Inferior parietal cortex (tissue), 1 donor: ENCODE measurements at regions not wholly inside any gene's neighbourhood (a gene's known extent, or its start where the extent isn't known, plus 50 kb on each side); places are given as distances from the start of the nearest gene placed in this dataset.
"Not testable (repeated sequence)": the region's sequence is repeated elsewhere in the genome, so short reads cannot be mapped to it uniquely, and the experiment has no call there.

ENCODE experiments used
- DNase-seq: peaks from one replicate; pipeline ENCODE4 v3.0.0-alpha.2; 2016; ENCODE audit errors: extremely low spot score

DNA sequence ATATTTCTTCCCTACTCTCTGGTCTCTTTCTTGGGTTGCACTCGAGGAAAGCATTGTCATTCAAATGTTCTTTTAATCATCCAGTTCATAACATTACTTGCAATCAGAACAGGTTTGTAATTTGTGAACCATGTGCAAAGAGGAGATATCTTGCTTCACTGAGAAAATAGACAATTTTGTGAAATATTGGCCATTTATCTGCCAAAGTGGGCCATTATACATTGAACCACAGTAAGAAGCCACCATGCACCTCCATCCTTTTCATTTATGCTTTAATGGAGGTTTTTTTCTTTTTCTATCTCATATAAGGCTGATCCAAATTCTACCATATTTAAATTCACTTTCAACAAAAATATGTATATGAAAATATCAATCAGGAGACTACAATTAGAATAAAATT is 335.3 kb upstream of the AADAT start:
- DNase-seq: no peak

DNA sequence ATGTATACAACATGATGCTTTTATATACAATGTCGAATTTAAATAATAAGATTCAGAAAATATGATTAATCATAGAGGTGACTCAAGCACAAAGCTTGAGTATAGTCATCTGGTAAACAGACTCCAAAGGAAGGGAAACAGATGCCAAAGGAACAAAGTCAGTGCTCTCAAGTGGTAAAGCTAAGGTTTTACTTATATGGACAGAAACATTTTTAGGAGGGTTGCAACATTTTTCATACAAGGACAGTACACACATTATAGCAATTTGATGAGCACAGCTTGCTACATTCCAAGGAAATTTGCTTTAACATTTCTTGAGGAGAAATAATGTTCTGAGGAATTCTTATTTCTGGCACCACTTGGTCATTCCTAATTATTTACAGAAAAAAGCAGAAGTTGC is 333.4 kb upstream of the AADAT start:
- DNase-seq: no peak

DNA sequence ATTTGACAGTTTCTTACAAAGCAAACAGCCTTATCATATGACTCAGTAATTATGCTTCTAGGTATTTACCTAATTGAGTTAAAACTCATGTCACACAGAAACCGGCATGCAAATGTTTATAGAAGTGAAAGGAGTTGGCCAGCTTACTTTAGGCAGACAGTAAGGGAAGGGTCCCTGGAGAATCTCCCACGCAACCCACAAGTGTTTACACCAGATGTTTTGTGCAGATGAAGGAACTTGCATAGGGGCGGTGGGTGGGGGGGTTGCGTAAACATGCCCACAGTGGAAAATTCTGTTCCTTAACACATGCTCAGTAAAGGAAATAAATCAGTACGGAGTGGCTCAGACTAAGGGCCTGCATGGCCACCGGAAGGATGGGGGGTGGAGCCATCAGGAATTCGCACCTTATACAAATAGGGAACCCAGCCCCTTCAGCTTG is 330.5 kb upstream of the AADAT start:
- no peak for DNase-seq

DNA sequence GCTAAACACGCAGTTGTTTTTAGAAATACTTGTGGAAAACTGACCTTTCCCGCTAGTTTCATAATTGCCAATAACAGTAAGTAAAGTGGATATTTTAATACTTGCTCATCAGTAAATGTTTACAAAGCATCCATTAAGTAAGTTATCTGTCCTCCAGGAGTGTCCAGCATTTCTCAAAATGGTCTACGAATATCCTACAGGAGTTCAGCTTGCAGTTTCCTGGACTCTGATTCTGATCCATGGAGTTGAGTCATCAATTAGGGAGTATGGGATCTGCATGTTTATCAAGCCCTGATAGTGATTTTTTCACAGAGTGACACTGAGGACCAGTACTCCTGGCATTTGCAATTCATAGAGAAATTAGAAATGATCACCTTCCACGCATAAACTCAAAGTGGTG is 325.2 kb upstream of the AADAT start:
- no peak for DNase-seq

DNA sequence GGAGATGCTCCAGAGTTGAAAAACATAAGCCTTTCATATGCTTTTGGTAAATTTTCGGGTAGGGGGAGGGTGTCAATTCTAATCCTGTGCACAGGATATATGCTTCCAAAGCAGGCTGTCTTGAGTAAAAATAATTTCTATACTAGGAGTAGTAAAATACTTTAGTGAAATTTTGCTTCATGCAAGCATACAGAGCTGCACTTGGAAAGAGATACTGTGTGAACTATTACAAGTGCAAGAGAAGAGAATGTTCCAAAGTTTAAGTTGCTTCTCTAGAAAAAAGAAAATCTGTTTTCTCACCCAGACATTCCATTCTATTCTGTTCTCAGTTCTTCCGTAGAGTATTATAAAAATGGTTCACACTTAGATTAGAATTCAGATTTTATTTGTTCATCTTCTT is 324.6 kb upstream of the AADAT start:
- peak; percentile 20 for DNase-seq

DNA sequence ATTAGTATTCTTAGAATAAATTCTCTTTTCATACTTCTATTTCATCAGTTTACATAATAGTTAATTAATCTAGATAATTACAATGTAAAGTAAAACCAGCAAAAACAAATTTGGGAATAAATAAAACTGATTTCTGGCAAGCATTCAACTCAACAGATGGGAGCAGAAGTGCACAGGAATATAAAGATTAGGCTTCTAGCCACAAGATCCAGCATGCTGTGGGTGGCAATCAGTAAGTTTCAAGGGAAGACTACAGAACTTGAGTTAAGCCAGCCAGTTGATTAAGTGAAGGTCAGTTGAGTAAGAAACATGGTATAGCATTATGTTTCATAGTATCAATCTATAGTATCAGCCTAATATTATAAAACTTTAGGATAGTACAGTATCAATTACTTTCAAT is 324.2 kb upstream of the AADAT start:
- no peak for DNase-seq

DNA sequence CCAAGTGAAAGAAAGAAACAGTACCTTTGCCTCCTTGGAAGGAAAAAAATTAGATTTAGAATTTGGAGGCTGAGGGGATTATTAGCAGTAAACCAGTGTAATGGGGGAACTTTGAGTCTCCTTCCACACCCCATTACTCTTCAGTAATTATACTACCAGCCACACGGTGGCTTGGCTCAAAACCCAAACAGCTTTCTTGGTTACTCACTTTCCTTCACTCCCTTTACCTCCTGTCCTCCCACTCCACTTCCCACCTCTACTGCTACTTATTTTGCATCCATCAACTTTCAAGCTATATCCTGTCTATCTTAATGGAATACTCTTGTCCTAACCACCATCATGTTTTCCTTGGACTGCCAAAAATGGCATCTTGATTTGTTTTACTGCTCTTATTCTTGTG is 310.6 kb upstream of the AADAT start:
- no peak for DNase-seq

DNA sequence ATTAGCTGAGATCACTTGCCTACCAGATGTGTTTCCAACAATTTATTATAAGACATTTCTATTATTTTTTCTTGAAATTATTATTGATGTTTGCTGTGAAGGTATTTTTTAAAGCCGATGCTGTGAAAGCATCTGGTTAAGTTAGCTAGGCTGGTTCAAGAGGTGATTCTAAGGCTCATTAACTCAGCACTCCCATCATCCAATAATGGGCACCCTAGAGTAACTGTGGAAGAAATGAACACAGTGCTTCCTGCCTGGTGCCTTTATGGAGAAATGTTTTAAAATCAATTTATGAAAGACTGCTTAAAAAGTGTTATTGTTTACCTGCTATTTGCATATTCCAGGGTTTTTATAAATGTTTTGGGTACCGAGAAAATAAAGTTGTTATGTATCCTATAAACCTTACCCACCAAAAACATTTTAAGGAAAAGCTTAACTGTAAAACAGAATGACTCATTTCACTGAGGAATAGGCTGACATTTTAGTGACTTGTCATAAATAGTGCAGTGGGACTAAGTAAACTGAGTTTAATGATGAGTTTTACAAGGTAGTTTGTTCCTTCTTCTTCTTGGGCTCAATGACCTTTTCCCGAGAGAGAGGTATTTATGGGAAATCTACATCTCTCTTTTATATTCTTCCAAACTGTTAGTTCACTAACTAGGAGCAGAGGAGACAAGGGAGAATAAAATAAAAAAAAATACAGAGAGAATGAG is 310.0 kb upstream of the AADAT start:
- DNase-seq: no peak

DNA sequence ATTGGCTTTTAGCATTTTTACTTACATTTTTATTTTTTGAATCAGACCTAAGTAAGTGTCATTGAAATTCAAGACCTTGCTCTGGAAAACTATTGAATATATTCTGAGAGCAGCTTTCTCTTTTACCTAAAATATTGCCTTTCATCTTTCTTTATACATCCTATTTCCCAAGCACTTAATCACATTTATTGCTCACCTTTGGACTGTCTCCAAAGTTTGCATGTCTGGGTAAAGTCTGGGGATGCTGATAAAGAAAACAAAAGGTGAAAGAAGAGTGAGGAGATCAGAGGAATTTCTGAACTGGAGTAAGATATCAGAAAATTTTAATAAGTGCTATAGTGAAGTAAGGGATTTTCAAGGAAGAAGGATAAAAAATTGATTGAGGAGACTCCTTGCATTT is 308.5 kb upstream of the AADAT start:
- DNase-seq: no peak

DNA sequence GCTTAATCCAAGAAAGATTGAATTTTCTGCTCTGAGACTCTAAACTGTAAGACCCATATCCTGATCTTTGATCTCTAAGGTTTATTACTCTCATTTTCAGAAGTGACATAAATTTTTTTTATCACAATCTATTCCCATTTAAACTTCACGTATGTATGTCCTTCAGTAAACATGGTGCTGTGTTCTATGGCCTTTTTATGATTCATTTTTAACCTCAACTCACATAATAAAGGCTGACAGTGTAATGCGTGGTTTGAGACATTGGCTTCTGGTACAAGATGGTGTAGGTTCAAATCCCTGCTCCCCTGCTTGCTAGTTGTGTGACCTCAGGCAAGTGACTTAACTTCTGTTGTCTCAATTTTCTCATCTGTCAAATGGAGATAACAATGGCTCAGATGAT is 306.0 kb upstream of the AADAT start:
- DNase-seq: no peak

DNA sequence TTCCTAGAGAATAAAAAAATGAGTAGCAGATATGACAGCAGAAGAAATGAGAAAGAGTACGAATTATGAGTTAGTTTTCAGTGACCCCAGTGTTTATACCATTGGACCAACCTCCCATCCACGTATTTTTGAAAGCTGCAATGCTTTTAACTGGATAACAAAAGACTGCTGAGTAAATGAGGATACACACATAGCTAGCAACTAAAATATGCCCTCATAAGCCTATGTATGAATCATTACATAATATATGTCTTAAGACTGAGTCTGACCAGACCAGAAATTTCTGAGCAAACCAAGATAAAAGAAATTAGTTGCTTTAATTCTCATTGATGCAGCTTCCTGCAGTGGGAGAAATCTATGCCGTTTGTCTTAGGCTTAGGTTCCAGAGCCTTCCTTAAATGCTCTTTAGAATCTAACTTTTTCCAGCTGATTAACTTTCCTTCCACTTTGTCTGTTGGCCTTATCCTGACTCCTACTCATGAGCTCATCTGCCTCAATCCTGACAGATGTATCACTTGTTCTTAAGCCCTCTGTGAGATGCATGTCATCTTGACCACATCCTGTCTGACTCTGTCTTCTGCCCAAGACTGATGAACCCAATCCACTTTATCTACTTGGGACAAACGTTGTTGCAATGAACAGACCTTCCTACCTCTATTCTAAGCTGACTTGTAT is 301.4 kb upstream of the AADAT start:
- DNase-seq: no peak

DNA sequence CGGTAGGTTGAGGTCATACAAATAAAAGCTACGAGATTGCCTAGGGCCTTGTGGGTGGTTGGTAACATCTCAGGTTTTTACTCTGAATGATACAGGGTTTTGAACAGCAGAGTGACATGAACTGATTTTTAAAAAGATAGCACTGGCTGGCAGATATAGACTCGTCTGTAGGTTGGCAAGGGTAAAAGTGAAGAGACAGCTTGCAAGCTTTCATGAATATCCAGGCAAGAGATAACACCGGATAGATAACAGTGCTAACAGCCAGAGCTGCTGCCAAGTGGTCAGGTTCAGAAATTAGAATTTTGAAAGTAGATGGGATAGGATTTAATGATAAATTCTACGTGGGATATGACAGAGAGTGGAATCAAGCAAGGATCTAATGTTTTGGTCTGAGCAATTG is 299.7 kb upstream of the AADAT start:
- no peak for DNase-seq

DNA sequence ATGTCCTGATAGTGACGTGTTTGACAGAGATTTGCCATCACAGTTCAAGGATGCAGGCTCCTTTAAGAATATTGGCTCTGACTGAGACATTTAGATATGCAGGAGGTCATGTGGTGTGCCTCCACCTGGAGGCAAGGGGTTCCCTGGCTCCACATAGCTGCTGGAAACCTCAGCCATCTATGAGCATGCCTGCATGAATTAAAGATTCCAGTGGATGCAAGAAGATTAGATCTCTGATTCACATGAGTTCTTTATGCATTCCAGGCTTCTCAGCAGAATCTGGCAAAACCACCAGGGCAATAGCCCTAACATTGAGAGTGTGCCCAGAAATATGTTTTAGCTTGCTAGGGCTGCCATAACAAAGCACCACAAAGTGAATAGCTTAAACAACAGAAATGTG is 298.5 kb upstream of the AADAT start:
- DNase-seq: no peak

DNA sequence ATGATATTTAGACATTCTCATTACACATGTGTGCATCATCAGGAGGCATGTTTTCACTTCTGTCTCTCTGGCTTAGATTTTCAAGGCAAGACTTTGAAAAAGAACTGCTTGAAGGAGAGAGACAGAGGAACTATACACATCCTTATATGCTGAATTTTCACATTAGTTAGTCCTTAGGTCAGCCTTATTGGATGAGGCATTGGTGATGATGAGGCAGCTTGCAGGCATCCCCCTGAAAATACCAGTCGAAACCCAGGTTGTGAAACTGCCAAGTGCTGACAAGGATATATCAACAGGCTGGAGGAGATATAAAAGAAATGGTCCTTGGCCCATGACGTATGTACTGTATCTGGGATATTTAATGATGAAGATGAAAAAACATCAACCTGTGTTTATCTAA is 297.2 kb upstream of the AADAT start:
- no peak for DNase-seq

DNA sequence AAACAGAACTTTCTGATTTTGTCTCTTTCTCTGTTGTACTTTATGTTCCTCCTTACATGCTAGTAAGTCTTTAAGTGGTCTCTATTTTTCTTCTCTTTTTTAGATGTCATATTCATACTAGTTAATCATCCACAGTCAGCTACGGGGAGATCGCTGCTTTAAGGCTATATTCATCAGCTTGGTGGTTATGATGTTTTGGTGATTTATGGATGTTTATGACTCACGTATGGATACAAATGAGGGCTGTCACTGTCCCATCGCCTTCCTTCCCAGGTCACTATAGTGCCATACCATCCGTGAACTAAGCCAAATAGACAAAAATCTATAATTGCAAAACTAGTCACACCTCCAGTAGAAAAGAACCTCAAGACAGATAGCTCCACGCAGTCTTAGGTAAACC is 296.8 kb upstream of the AADAT start:
- no peak for DNase-seq

DNA sequence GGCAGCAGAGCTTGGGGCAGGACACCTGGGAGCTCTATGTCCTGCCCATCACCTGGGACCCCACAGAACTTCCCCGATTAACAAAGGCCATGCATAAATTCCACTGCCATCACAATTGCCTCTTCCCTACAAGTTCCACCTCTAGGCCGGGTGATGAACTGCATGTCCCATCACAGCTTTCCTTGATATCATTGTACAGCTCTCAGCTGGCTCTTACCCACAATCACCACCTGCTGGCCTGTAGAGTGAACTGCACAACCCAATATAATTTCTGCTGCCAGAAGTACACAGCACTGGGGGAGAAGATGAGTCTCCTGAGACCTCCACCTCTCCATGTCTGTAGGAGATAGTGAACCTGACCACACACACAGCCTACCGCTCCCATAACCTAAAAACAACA is 285.0 kb upstream of the AADAT start:
- no peak for DNase-seq

DNA sequence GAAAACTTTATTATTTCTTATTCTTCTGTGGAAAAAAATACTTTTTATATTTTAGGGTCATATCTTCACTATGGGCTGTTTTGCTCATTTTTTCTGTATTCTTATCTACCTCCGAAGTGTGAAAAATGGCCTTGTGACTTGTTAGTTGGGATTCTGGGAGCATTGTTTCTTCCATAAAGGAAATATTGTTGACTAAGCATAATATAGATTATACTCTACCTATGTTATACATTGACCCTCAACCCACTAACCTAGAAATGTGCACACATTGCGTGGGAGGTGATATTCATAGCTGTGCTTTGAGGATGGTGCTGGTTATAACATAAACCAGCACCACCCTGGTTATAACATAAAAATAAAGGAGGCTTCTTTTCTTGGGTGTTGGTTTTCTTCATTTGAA is 259.2 kb upstream of the AADAT start:
- DNase-seq: no peak

DNA sequence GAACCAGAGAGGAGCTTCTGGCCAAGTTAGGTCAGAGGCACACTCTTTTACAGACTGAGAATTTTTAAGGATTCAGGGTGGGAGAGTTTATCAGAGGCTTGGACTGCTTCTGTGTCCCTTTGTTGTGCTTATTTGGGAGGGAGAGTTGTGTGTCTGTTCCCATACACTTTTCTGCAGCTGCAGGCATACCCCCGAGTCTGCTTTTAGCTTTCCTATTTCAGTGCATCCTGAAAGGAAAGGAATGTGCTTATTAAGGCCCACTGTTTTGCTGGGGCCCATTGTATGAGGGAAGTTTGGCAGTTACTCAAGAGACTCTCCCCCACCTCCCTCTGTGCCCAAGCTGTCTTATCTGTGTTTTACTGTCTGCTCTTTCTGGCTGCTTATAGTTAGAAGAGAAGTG is 257.4 kb upstream of the AADAT start:
- DNase-seq: not testable (repeated sequence)

DNA sequence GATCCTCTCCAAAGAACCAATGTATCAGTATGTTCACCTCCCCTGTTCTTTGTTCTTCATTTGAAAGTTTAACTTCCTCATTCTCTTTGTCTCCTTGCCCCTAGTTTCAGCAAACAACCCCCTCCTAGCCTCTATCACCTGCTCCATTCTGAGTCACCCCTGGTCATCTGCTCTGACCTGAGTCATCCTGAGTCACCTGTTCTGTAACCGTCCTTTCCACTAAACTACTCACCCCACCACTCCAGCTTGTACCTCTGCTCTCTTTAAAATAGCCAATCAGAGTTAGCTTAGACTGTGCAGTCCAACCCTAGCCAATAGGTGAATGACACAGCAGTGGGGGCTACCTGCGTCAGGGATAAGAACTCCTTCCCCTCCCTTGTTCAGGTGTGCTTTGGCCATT is 249.8 kb upstream of the AADAT start:
- DNase-seq: no peak

DNA sequence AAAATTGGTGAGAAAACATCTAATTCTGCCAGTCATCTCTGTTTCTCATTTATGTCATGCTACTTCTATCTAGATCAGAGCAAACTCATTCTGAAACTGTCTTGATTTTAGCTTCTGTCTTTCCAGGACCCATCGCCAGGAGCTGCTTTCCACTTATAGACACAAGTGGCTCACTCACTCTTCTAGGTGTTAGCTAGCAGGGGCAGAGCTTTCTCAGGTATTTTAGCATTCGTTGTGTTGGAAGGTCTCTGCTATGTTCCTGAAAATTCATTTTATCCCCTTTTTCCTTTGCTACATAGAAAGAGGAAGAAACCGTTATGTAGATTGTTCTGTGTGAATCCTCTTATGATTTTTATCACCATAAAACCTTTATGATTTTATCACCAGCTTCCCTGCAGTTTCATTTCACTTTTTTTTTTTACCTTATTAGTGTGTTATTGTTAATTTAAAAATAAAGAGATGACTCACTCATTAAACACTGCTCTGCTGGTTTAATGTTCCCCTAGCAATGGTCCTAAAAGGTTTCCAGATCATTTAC is 246.6 kb upstream of the AADAT start:
- DNase-seq: no peak

DNA sequence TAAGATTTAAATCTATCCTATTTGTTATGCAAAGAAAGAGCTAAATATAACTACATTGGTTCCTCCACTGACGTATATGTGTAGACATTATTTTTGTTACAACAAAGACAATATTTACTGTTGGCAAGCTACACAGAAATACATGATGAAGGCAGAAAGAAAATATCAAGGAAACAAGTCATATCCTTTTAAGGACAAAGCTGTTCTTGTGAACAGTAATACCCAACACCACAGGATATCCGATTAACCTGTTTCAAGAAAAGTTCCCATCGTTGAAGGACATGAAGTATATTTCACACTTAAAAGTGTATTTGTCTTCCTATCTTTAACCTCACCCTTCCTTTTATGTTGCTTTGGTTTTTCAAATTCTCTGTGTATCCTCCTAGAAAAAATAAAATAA is 235.8 kb upstream of the AADAT start:
- DNase-seq: no peak

DNA sequence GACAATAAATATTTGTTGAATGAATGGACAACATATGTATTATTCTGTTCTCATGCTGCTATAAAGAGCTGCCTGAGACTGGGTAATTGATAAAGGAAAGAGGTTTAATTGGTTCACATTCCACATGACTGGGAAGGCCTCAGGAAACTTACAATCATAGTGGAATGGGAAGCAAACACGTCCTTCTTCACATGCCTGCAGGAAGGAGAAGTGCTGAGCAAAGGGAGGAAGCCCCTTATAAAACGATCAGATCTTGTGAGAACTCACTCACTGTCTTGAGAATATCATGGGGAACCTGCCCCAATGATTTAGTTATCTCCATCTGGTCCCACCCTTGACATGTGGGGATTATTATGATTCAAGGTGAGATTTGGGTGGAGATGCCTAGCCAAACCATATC is 233.9 kb upstream of the AADAT start:
- DNase-seq: no peak

DNA sequence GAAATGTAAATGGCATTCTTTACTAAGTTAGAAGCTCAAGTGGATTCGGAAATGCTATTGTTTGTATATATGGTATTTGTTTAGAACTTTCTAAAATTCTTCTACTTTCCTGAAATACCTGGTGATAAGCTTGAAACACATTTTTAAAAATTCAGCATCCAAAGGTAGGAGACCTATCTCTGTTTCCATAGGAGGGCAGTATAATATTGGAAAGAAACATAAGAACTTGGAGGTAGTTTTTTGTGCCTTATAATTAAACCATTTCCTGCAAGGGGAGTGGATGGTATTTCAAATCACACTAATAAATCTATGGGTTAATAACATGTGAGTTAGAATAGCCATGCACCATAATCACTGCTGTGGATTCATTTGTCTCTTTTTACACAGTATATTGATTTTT is 217.4 kb upstream of the AADAT start:
- DNase-seq: no peak

DNA sequence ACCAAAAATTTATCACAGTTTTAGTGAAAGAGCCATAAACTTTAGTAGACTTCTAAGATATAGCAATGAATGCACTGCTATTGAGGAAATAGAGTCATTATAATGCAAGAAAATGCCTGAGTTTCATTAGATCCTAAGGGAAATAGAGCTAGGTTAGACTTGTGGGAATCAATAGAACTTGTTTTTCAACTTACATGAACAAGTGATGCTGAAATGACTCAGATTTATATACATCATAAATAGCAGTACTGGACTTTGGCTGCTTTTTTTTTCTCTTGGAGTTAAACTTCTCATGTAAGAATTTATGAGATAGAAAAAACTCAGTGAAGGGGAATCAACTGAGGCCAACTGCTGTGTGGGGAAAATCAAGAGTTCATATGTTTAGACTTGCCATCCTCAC is 216.5 kb upstream of the AADAT start:
- DNase-seq: no peak
